ENCODE measurements at regions not wholly inside any gene's neighbourhood (a gene's known extent, or its start where the extent isn't known, plus 50 kb on each side); places are given as distances from the start of the nearest gene placed in this dataset.

- no peak for TF ChIP-seq EP300 (IDR thresholded peaks at IDR 0.05; ENCODE audit: borderline replicate concordance in 1 of 2, low read depth in 2 of 2, low read length in 2 of 2)
- no peak for TF ChIP-seq ATF2 (IDR thresholded peaks at IDR 0.05; ENCODE audit: low read length)
- TF ChIP-seq HDAC2 (IDR thresholded peaks at IDR 0.05; ENCODE audit: borderline replicate concordance in 1 of 2, low read depth in 2 of 2, low read length in 2 of 2): no peak
- no peak for TF ChIP-seq SIN3A (conservative IDR thresholded peaks at IDR 0.05 in 1 of 2, IDR thresholded peaks at IDR 0.05 in 1 of 2; ENCODE audit: low read depth in 1 of 2, low read length in 2 of 2)
- no peak for TF ChIP-seq EZH2 (IDR thresholded peaks at IDR 0.05; ENCODE audit: low read depth, low read length, severe bottlenecking)
These were observed 95.7 kb upstream of the IL15 start for GRCh38 chr4:141540643-141541042.

All from H1 (cell line).